ENCODE measurements at regions not wholly inside any gene's neighbourhood (a gene's known extent, or its start where the extent isn't known, plus 50 kb on each side); places are given as distances from the start of the nearest gene placed in this dataset.

GRCh38 chr9:94031946-94032345 is 52.3 kb upstream of the PTPDC1 start:
- TF ChIP-seq, protein P1, sequence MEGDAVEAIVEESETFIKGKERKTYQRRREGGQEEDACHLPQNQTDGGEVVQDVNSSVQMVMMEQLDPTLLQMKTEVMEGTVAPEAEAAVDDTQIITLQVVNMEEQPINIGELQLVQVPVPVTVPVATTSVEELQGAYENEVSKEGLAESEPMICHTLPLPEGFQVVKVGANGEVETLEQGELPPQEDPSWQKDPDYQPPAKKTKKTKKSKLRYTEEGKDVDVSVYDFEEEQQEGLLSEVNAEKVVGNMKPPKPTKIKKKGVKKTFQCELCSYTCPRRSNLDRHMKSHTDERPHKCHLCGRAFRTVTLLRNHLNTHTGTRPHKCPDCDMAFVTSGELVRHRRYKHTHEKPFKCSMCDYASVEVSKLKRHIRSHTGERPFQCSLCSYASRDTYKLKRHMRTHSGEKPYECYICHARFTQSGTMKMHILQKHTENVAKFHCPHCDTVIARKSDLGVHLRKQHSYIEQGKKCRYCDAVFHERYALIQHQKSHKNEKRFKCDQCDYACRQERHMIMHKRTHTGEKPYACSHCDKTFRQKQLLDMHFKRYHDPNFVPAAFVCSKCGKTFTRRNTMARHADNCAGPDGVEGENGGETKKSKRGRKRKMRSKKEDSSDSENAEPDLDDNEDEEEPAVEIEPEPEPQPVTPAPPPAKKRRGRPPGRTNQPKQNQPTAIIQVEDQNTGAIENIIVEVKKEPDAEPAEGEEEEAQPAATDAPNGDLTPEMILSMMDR (IDR thresholded peaks at IDR 0.05; ENCODE audit: extremely low read depth in 1 of 2, insufficient read depth in 1 of 2, low read depth in 1 of 2, low read length in 2 of 2): no peak
- TF ChIP-seq POLR2A (IDR thresholded peaks at IDR 0.05; ENCODE audit: low read depth, low read length): no peak
